ENCODE measurements at regions not wholly inside any gene's neighbourhood (a gene's known extent, or its start where the extent isn't known, plus 50 kb on each side); places are given as distances from the start of the nearest gene placed in this dataset.
"Not testable (repeated sequence)": the region's sequence is repeated elsewhere in the genome, so short reads cannot be mapped to it uniquely, and the experiment has no call there.

GRCh38 chr13:72617951-72618350 is 109.5 kb downstream of the MZT1 start:
- no peak for ATAC-seq
- H3K4me1 Mint-ChIP-seq: no peaks in the 10 kb centered on the region
- DNase-seq: no peak
- no peak overlapping the region for H3K4me3 Mint-ChIP-seq
- no peak overlapping the region for H3K27ac Mint-ChIP-seq
- H3K27me3 Mint-ChIP-seq: no peaks in the 10 kb centered on the region
- H3K9me3 Mint-ChIP-seq: no peaks in the 10 kb centered on the region

- DNase-seq (no peak), ATAC-seq (no peak)
- H3K27ac Mint-ChIP-seq: no peak overlapping the region
- H3K9me3 Mint-ChIP-seq: no peaks in the 10 kb centered on the region
- H3K4me1 Mint-ChIP-seq: no peaks in the 10 kb centered on the region
- no peak overlapping the region for H3K4me3 Mint-ChIP-seq
- no peaks in the 10 kb centered on the region for H3K27me3 Mint-ChIP-seq
These were observed 110.2 kb downstream of the MZT1 start for GRCh38 chr13:72617186-72617585.

GRCh38 chr13:72610251-72610891 is 117.1 kb downstream of the MZT1 start:
- not testable (repeated sequence) for ATAC-seq, H3K4me3 Mint-ChIP-seq, H3K9me3 Mint-ChIP-seq, H3K27ac Mint-ChIP-seq, DNase-seq, H3K4me1 Mint-ChIP-seq, H3K27me3 Mint-ChIP-seq

- ATAC-seq (no peak), DNase-seq (no peak)
- Mint-ChIP-seq H3K27me3 (no peaks in the 10 kb centered on the region), H3K4me1 (no peaks in the 10 kb centered on the region), H3K9me3 (no peaks in the 10 kb centered on the region), H3K4me3 (no peak overlapping the region), H3K27ac (no peak overlapping the region)
These were observed 128.2 kb downstream of the MZT1 start for GRCh38 chr13:72599178-72599743.

- DNase-seq (no peak), ATAC-seq (no peak)
- Mint-ChIP-seq H3K27ac (no peak overlapping the region), H3K9me3 (no peaks in the 10 kb centered on the region), H3K27me3 (peaks cover 4% of the 10 kb centered on the region), H3K4me1 (no peaks in the 10 kb centered on the region), H3K4me3 (no peak overlapping the region)
These were observed 137.2 kb downstream of the MZT1 start for GRCh38 chr13:72590091-72590740.

DNA sequence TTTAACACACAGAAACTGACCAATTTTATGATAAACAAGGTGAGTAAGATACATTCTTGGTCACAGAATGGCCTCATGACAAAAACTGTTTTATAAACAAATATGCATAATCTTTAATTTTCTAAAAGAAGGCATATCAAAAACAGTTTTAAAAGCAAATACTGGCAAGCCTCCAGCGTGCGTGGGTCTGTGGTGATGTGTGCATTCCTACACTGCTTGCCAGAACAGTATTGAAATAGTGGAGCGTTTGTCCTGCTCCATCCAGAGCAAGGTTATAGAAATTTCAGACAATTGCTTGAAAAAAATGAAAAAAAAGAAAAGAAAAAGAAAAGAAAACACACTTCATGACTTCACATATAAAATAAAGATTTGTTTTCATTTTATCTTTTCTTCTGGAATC is 140.9 kb downstream of the MZT1 start:
- DNase-seq (no peak), ATAC-seq (no peak)
- Mint-ChIP-seq H3K27ac (no peak overlapping the region), H3K27me3 (peaks cover 11% of the 10 kb centered on the region), H3K4me3 (no peak overlapping the region), H3K4me1 (no peaks in the 10 kb centered on the region), H3K9me3 (no peaks in the 10 kb centered on the region)

GRCh38 chr13:72585254-72585653 is 142.2 kb downstream of the MZT1 start:
- H3K4me1 Mint-ChIP-seq: no peaks in the 10 kb centered on the region
- peaks cover 11% of the 10 kb centered on the region for H3K27me3 Mint-ChIP-seq
- no peak overlapping the region for H3K27ac Mint-ChIP-seq
- no peak overlapping the region for H3K4me3 Mint-ChIP-seq
- DNase-seq (no peak), ATAC-seq (no peak)
- H3K9me3 Mint-ChIP-seq: no peaks in the 10 kb centered on the region

- ATAC-seq: no peak
- peaks cover 9 to 13% of the 10 kb centered on the region in 2 donors for H3K9me3 Mint-ChIP-seq
- no peak for DNase-seq
These were observed 156.2 kb downstream of the MZT1 start for GRCh38 chr13:72571191-72571590.

DNA sequence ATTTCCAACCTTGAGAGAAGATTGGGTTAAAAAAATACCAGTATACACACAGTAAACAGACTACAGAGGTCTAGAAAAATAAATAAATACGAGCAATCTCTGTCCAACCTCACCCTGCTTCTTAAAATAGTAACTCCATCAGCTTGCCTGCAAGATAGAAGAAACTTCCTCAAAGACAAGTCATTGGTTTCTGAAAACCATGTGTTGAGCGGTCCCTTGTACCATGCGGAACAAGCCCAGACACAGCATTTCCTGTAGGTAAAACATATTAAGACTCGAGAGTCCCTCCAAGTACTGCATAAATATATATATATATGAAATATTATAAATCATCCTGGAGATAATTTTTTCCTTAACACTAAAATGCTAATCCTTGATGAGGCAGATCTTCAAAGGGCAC is 157.4 kb downstream of the MZT1 start:
- Mint-ChIP-seq H3K9me3 (peaks cover 0 to 10% of the 10 kb centered on the region in 2 donors), H3K4me3 (no peak overlapping the region), H3K4me1 (no peaks in the 10 kb centered on the region), H3K27ac (no peak overlapping the region), H3K27me3 (no peaks in the 10 kb centered on the region)
- ATAC-seq (no peak), DNase-seq (no peak)

More at GRCh38 chr13:72571191-72571590, 156.2 kb downstream of the MZT1 start:
- Mint-ChIP-seq H3K27ac (no peak overlapping the region), H3K27me3 (no peaks in the 10 kb centered on the region), H3K4me1 (no peaks in the 10 kb centered on the region), H3K4me3 (no peak overlapping the region)

DNA sequence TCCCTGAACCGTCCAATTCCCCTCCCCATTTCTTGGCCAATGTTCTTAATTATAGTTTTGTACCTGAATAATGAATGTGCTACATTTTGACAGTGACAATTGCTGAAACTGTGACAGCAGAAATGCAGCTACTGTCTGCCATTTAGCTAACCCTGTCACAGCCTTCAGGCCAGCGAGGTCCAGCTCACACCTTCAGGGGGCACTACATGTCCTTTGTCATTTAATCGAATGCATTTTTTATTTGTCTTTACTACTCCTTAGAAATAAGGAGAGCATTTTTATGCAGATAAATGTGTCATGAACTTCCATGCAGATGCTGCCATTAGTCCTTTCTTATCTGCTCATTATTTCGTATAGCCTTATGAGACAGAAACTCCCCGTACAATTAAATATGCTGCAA is 159.9 kb downstream of the MZT1 start:
- H3K4me1 Mint-ChIP-seq: no peaks in the 10 kb centered on the region
- H3K4me3 Mint-ChIP-seq: no peak overlapping the region
- no peaks in the 10 kb centered on the region for H3K9me3 Mint-ChIP-seq
- DNase-seq: no peak
- no peak for ATAC-seq
- H3K27me3 Mint-ChIP-seq: no peaks in the 10 kb centered on the region
- no peak overlapping the region for H3K27ac Mint-ChIP-seq

GRCh38 chr13:72566526-72566925 is 160.9 kb downstream of the MZT1 start:
- H3K27me3 Mint-ChIP-seq: no peaks in the 10 kb centered on the region
- no peak for ATAC-seq
- no peak for DNase-seq
- no peak overlapping the region for H3K4me3 Mint-ChIP-seq
- H3K27ac Mint-ChIP-seq: no peak overlapping the region
- no peaks in the 10 kb centered on the region for H3K4me1 Mint-ChIP-seq
- no peaks in the 10 kb centered on the region for H3K9me3 Mint-ChIP-seq

DNA sequence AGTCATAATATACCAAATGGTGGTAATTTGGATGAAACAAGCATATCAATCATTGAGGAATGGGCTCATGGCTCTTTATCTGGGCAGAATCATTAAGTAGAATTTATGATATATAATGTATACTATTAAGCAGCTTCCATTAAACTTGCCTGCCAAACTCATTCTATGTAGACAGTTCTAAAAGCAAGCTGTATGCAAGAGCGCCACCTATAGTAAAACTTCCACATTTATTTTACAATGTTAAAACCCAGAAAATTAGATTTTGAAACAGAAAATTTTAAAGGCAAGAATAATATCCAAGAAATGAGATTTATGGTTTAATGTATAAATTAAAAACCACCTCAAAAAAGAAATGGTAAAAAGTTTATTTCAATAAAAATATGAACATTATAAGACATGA is 161.5 kb downstream of the MZT1 start:
- ATAC-seq (no peak), DNase-seq (no peak)
- Mint-ChIP-seq H3K4me3 (no peak overlapping the region), H3K27ac (no peak overlapping the region), H3K27me3 (no peaks in the 10 kb centered on the region), H3K4me1 (no peaks in the 10 kb centered on the region), H3K9me3 (no peaks in the 10 kb centered on the region)

GRCh38 chr13:72562686-72563085 is 164.7 kb downstream of the MZT1 start:
- no peak for ATAC-seq
- no peak overlapping the region for H3K4me3 Mint-ChIP-seq
- no peaks in the 10 kb centered on the region for H3K9me3 Mint-ChIP-seq
- no peak overlapping the region for H3K27ac Mint-ChIP-seq
- no peak for DNase-seq
- H3K27me3 Mint-ChIP-seq: no peaks in the 10 kb centered on the region
- H3K4me1 Mint-ChIP-seq: no peaks in the 10 kb centered on the region

- DNase-seq (no peak), ATAC-seq (no peak)
- H3K9me3 Mint-ChIP-seq: no peaks in the 10 kb centered on the region
- no peak overlapping the region for H3K4me3 Mint-ChIP-seq
- no peak overlapping the region for H3K27ac Mint-ChIP-seq
- H3K27me3 Mint-ChIP-seq: no peaks in the 10 kb centered on the region
- no peaks in the 10 kb centered on the region for H3K4me1 Mint-ChIP-seq
These were observed 165.6 kb downstream of the MZT1 start for GRCh38 chr13:72561791-72562190.

GRCh38 chr13:72559716-72560115 is 167.7 kb downstream of the MZT1 start:
- ATAC-seq (no peak), DNase-seq (no peak)
- no peaks in the 10 kb centered on the region for H3K9me3 Mint-ChIP-seq

DNA sequence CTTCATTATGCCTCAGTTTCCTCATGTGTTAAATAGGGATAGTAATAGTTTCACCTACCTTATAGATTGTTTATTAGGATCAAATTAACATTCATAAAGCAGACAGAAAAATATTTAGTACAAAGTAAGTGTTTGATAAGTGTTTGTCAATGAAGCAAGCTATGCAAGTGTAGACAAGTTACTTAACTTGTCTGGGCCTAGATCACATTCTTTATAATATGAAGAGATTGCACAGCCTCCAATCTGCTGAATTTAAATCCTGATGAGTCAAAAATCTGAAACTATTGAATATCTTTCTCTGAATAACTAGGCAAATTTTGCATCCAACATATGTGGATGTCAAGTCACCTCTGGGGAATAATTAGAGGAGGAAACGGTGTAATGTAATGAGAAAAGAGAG is 170.5 kb downstream of the MZT1 start:
- no peak for ATAC-seq
- DNase-seq: no peak
- Mint-ChIP-seq H3K27me3 (no peaks in the 10 kb centered on the region), H3K4me1 (no peaks in the 10 kb centered on the region), H3K27ac (no peak overlapping the region), H3K9me3 (no peaks in the 10 kb centered on the region), H3K4me3 (no peak overlapping the region)

More at GRCh38 chr13:72559716-72560115, 167.7 kb downstream of the MZT1 start:
- Mint-ChIP-seq H3K27me3 (no peaks in the 10 kb centered on the region), H3K27ac (no peak overlapping the region), H3K4me3 (no peak overlapping the region), H3K4me1 (no peaks in the 10 kb centered on the region)
